ENCODE measurements at regions not wholly inside any gene's neighbourhood (a gene's known extent, or its start where the extent isn't known, plus 50 kb on each side); places are given as distances from the start of the nearest gene placed in this dataset.

DNA sequence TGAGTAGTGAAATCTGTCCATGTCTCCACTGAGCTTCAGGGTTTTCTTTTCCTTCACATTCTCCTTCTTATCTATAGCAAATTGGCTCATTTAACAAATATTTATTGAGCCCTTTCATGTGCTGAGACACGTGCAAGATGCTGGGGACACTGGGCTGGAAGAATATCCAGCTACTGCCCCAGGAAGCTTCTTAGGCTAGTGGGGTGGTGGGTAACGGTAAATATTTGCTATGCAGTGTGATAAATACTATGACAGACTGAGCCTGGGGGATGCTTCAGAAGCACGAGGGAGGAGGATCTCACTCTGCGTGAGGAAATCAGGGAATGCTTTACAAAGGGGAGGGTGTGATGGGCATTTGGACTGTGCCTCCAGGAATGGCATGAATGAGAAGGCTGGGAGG is 524.1 kb downstream of the GRIN2A start:
- POLR2A ChIA-PET, result no interaction called here
- H3K79me2 ChIP-seq (ENCODE audit: control insufficient read depth, insufficient read depth, low read length), result no peaks in the 10 kb centered on the region
- no peak overlapping the region for H3K4me3 ChIP-seq (replicated peaks in 1 of 3; ENCODE audit: insufficient read depth in 1 of 3, low read depth in 1 of 3, low read length in 3 of 3)
- no peaks in the 10 kb centered on the region for H3K9me3 ChIP-seq (replicated peaks; ENCODE audit: control insufficient read depth, insufficient read depth, low read length)
- no peaks in the 10 kb centered on the region for H3K9me1 ChIP-seq (replicated peaks; ENCODE audit: control insufficient read depth, extremely low read depth, insufficient read depth, low read length)
- H3K27me3 ChIP-seq (ENCODE audit: control insufficient read depth in 2 of 2, insufficient read depth in 2 of 2, low read length in 2 of 2), result no peaks in the 10 kb centered on the region
- no peak for TF ChIP-seq MYC (IDR thresholded peaks at IDR 0.05; ENCODE audit: low read depth, low read length)
- TF ChIP-seq, protein P1, sequence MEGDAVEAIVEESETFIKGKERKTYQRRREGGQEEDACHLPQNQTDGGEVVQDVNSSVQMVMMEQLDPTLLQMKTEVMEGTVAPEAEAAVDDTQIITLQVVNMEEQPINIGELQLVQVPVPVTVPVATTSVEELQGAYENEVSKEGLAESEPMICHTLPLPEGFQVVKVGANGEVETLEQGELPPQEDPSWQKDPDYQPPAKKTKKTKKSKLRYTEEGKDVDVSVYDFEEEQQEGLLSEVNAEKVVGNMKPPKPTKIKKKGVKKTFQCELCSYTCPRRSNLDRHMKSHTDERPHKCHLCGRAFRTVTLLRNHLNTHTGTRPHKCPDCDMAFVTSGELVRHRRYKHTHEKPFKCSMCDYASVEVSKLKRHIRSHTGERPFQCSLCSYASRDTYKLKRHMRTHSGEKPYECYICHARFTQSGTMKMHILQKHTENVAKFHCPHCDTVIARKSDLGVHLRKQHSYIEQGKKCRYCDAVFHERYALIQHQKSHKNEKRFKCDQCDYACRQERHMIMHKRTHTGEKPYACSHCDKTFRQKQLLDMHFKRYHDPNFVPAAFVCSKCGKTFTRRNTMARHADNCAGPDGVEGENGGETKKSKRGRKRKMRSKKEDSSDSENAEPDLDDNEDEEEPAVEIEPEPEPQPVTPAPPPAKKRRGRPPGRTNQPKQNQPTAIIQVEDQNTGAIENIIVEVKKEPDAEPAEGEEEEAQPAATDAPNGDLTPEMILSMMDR (IDR thresholded peaks at IDR 0.05; ENCODE audit: extremely low read depth in 1 of 2, insufficient read depth in 1 of 2, low read depth in 1 of 2, low read length in 2 of 2), result no peak
- TF ChIP-seq, protein P2, sequence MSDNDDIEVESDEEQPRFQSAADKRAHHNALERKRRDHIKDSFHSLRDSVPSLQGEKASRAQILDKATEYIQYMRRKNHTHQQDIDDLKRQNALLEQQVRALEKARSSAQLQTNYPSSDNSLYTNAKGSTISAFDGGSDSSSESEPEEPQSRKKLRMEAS (IDR thresholded peaks at IDR 0.05; ENCODE audit: insufficient read depth, insufficient read length), result no peak
- no peak for TF ChIP-seq JUN (IDR thresholded peaks at IDR 0.05; ENCODE audit: borderline replicate concordance, insufficient read depth, insufficient read length, low read depth)
- TF ChIP-seq EZH2 (IDR thresholded peaks at IDR 0.05; ENCODE audit: borderline replicate concordance, low read depth, low read length, severe bottlenecking), result no peak
- no peak for TF ChIP-seq FOS (IDR thresholded peaks at IDR 0.05; ENCODE audit: borderline replicate concordance, insufficient read depth, low read length)
- no peak for TF ChIP-seq POLR2AphosphoS5 (IDR thresholded peaks at IDR 0.05; ENCODE audit: insufficient read depth, low read depth, low read length)
- no peak for TF ChIP-seq GATA2 (IDR thresholded peaks at IDR 0.05; ENCODE audit: insufficient read depth, insufficient read length, low read depth, low read length)
- TF ChIP-seq POLR2A (IDR thresholded peaks at IDR 0.05; ENCODE audit: low read depth, low read length), result no peak
- dilution Hi-C loops (cut with MboI; ENCODE audit: extremely low pct_ligation_motif_present, low sequenced_read_pairs), result no loop called here
- no TSS peak for BruUV-seq (replicated peaks)
- H3K27ac ChIP-seq (ENCODE audit: insufficient read depth, low read depth, low read length), result no peak overlapping the region
- DNase-seq (ENCODE audit: low read depth, low spot score), result no peak
- H3K36me3 ChIP-seq (ENCODE audit: control insufficient read depth in 2 of 2, extremely low read depth in 1 of 2, insufficient read depth in 2 of 2, low read length in 2 of 2), result no peaks in the 10 kb centered on the region
- H3K9ac ChIP-seq (replicated peaks; ENCODE audit: extremely low read depth, insufficient read depth, low read length), result no peak overlapping the region
- H4K20me1 ChIP-seq (replicated peaks; ENCODE audit: control insufficient read depth, extremely low read depth, insufficient read depth, low read length), result no peaks in the 10 kb centered on the region
- no peak for FAIRE-seq
- H3K4me2 ChIP-seq (ENCODE audit: insufficient read depth, low read length), result no peak overlapping the region
- CTCF ChIA-PET, result no interaction called here
- intact Hi-C loops (cut with micrococcal nuclease), result no loop called here
- H3K4me1 ChIP-seq (ENCODE audit: control insufficient read depth, extremely low read depth, insufficient read depth, low read length), result no peaks in the 10 kb centered on the region
- no peak overlapping the region for H2AFZ ChIP-seq (ENCODE audit: low read depth, low read length)
